ENCODE measurements at regions not wholly inside any gene's neighbourhood (a gene's known extent, or its start where the extent isn't known, plus 50 kb on each side); places are given as distances from the start of the nearest gene placed in this dataset.

DNA sequence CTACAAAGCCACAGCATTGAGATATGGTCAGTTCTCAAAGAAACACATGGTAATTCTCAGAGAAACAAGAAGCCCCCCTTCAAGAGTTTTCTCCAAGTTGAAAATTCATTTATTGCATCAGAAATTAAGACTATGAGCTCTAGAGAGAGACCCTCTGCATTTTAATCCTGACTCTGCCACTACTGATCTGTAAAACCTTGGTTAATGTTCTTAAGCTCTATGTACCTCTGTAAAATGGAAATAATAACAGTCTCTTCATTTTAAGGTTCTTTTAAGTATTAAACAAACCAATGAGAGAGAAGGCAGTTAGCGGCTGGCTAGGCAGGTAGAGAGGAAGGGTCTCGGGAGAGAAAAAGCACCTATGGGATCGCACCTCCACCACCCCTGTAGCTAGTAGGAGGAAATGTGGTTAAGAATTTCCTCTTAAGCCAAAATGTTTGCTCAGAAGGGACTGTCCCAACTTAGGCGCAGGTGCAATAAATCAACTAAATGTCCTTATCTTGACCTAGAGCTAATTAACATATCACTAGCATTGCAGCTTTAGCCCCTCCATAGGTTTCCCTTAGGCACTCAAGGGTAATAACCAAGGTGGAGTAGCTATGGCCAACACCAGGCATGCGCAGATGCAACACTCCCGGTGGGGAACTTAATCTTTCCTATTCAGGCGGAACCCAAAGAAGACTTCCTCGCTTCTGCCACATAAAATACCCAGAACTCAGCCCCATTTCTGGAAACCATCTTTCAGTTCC lies 1685.4 kb downstream of the MRPL39 start:
- H3K27ac ChIP-seq, result no peak overlapping the region
- no peak for TF ChIP-seq CTCF (conservative IDR thresholded peaks at IDR 0.05)

DNA sequence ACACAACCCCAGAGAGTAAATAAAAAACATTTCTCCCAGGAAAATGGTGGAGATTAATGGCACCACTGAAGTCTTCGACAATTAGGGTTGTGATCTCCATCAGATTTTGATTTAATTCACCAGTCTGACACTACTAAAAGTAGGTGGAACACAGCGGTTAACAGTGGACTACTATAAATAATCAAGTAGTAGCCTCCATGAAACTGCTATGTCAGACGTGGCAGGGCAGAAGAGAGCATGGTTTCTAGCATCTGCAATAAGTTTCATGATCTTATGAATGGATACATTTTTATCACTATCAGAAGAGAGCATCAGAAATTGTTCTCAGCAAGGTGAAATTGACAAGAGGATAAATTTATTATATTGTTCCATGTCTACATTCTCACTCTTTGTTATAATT lies 1706.6 kb downstream of the MRPL39 start:
- no peak overlapping the region for H3K27ac ChIP-seq
- TF ChIP-seq CTCF (conservative IDR thresholded peaks at IDR 0.05), result no peak

GRCh38 chr21:23899561-23899960 lies 1707.7 kb downstream of the MRPL39 start:
- TF ChIP-seq CTCF (conservative IDR thresholded peaks at IDR 0.05), result no peak
- H3K27ac ChIP-seq, result no peak overlapping the region

DNA sequence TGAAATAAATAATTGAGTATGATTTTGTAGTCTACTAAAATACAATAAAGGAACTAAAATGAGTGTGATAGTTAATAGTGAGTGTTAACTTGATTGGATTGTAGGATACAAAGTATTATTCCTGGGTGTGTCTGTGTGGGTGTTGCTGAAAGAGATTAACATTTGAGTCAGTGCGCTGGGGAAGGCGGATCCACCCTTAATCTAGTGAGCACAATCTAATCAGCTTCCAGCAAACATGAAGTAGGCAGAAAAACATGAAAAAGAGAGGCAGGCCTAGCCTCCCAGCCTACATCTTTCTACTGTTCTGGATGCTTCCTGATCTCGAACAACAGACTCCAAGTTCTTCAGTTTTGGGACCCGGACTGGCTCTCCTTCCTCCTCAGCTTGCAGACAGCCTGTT lies 1716.6 kb downstream of the MRPL39 start:
- TF ChIP-seq CTCF (conservative IDR thresholded peaks at IDR 0.05), result no peak
- H3K27ac ChIP-seq, result no peak overlapping the region

GRCh38 chr21:23887725-23888306 lies 1719.5 kb downstream of the MRPL39 start:
- no peak overlapping the region for H3K27ac ChIP-seq
- no peak for TF ChIP-seq CTCF (conservative IDR thresholded peaks at IDR 0.05)

- no peak overlapping the region for H3K27ac ChIP-seq
- TF ChIP-seq CTCF (conservative IDR thresholded peaks at IDR 0.05), result no peak
These were observed 1720.2 kb downstream of the MRPL39 start for GRCh38 chr21:23886828-23887724.

- no peak overlapping the region for H3K27ac ChIP-seq
- TF ChIP-seq CTCF (conservative IDR thresholded peaks at IDR 0.05), result no peak
These were observed 1725.5 kb downstream of the MRPL39 start for GRCh38 chr21:23881783-23882182.

Measured in VCaP (cell line).